ENCODE measurements at regions not wholly inside any gene's neighbourhood (a gene's known extent, or its start where the extent isn't known, plus 50 kb on each side); places are given as distances from the start of the nearest gene placed in this dataset.

DNA sequence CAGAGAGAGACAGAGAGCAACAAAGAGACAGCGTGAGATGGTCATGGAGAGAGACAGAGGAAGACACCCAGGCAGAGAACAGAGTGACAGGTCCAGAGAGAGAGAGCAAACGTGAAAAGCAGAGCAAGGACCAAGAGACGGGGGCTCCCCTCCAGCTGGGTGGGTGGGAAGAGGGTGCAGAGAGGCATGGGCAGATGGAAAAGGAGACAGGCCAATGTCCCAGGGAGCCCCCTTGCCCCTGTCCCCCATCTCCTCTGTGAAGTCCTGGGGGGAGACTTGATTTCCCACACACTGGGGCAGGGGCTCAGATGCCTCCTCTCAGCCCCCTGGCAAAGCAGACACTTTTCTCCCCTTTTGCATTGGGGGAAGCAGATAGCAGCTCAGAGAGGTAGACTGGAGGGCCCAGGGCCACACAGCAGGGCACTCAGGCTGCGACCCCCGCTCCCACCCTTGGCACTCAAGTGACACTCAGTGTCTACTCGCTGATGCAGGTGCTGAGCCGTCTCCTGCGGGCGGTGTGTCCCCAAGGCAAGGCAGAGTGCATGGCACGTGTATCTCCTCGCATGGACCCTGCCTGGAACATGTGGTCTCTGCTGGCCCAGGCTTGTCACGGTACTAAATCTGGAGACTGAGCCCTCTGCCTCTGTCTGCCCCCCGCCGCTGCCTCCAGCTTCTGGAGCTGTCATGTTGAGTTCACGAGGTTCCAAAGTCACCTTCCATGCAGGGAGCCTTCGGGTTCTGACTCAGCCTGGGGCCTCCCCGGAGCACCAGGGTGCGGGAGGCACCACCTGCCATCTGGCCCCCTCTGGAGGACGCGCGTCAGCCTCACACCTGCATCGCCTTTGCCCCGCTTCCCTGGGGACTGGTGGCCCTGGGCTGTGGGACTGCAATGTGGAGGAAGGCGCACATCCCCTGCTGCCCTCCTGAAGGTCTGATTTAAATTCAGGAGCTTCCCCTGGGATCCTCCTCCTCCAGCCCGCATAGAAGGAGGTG, 215.9 kb upstream of the GSE1 start (continued):
- TF ChIP-seq ZNF616 (CRISPR knock-in tag; IDR thresholded peaks at IDR 0.05; ENCODE audit: low read depth) = 0 out of 2 replicates have a peak, but pooled peaks have one; percentile 26
- TF ChIP-seq ZNF10 (CRISPR knock-in tag; IDR thresholded peaks at IDR 0.05; ENCODE audit: borderline replicate concordance, low read depth) = no peak
- peak; percentile 53 for TF ChIP-seq ZNF883 (CRISPR knock-in tag; IDR thresholded peaks at IDR 0.05; ENCODE audit: not compliant biosample characterization)
- TF ChIP-seq ZNF558 (CRISPR knock-in tag; IDR thresholded peaks at IDR 0.05; ENCODE audit: borderline replicate concordance) = no peak
- TF ChIP-seq, protein P1, sequence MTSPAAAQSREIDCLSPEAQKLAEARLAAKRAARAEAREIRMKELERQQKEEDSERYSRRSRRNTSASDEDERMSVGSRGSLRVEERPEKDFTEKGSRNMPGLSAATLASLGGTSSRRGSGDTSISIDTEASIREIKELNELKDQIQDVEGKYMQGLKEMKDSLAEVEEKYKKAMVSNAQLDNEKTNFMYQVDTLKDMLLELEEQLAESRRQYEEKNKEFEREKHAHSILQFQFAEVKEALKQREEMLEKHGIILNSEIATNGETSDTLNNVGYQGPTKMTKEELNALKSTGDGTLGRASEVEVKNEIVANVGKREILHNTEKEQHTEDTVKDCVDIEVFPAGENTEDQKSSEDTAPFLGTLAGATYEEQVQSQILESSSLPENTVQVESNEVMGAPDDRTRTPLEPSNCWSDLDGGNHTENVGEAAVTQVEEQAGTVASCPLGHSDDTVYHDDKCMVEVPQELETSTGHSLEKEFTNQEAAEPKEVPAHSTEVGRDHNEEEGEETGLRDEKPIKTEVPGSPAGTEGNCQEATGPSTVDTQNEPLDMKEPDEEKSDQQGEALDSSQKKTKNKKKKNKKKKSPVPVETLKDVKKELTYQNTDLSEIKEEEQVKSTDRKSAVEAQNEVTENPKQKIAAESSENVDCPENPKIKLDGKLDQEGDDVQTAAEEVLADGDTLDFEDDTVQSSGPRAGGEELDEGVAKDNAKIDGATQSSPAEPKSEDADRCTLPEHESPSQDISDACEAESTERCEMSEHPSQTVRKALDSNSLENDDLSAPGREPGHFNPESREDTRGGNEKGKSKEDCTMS (CRISPR knock-in tag; conservative IDR thresholded peaks at IDR 0.05) = no peak
- no peak for TF ChIP-seq CHD4 (IDR thresholded peaks at IDR 0.05; ENCODE audit: borderline replicate concordance, low read length)
- no peak for TF ChIP-seq ATRX (CRISPR knock-in tag; IDR thresholded peaks at IDR 0.05; ENCODE audit: borderline replicate concordance)
- TF ChIP-seq, protein P2, sequence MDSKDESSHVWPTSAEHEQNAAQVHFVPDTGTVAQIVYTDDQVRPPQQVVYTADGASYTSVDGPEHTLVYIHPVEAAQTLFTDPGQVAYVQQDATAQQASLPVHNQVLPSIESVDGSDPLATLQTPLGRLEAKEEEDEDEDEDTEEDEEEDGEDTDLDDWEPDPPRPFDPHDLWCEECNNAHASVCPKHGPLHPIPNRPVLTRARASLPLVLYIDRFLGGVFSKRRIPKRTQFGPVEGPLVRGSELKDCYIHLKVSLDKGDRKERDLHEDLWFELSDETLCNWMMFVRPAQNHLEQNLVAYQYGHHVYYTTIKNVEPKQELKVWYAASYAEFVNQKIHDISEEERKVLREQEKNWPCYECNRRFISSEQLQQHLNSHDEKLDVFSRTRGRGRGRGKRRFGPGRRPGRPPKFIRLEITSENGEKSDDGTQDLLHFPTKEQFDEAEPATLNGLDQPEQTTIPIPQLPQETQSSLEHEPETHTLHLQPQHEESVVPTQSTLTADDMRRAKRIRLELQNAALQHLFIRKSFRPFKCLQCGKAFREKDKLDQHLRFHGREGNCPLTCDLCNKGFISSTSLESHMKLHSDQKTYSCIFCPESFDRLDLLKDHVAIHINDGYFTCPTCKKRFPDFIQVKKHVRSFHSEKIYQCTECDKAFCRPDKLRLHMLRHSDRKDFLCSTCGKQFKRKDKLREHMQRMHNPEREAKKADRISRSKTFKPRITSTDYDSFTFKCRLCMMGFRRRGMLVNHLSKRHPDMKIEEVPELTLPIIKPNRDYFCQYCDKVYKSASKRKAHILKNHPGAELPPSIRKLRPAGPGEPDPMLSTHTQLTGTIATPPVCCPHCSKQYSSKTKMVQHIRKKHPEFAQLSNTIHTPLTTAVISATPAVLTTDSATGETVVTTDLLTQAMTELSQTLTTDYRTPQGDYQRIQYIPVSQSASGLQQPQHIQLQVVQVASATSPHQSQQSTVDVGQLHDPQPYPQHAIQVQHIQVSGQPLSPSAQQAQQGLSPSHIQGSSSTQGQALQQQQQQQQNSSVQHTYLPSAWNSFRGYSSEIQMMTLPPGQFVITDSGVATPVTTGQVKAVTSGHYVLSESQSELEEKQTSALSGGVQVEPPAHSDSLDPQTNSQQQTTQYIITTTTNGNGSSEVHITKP (CRISPR knock-in tag; IDR thresholded peaks at IDR 0.05; ENCODE audit: low read depth) = no peak
- TF ChIP-seq GATAD2A (CRISPR knock-in tag; IDR thresholded peaks at IDR 0.05) = no peak
- no peak for TF ChIP-seq ZNF543 (CRISPR knock-in tag; IDR thresholded peaks at IDR 0.05)
- TF ChIP-seq, protein P3, sequence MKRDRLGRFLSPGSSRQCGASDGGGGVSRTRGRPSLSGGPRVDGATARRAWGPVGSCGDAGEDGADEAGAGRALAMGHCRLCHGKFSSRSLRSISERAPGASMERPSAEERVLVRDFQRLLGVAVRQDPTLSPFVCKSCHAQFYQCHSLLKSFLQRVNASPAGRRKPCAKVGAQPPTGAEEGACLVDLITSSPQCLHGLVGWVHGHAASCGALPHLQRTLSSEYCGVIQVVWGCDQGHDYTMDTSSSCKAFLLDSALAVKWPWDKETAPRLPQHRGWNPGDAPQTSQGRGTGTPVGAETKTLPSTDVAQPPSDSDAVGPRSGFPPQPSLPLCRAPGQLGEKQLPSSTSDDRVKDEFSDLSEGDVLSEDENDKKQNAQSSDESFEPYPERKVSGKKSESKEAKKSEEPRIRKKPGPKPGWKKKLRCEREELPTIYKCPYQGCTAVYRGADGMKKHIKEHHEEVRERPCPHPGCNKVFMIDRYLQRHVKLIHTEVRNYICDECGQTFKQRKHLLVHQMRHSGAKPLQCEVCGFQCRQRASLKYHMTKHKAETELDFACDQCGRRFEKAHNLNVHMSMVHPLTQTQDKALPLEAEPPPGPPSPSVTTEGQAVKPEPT (CRISPR knock-in tag; IDR thresholded peaks at IDR 0.05; ENCODE audit: low read depth) = no peak
- no peak for TF ChIP-seq ZFP36L2 (CRISPR knock-in tag; IDR thresholded peaks at IDR 0.05)
- no peak for TF ChIP-seq NFIB (CRISPR knock-in tag; IDR thresholded peaks at IDR 0.05; ENCODE audit: borderline replicate concordance)
- no peak for TF ChIP-seq FLYWCH1 (CRISPR knock-in tag; IDR thresholded peaks at IDR 0.05)
- TF ChIP-seq, protein P4, sequence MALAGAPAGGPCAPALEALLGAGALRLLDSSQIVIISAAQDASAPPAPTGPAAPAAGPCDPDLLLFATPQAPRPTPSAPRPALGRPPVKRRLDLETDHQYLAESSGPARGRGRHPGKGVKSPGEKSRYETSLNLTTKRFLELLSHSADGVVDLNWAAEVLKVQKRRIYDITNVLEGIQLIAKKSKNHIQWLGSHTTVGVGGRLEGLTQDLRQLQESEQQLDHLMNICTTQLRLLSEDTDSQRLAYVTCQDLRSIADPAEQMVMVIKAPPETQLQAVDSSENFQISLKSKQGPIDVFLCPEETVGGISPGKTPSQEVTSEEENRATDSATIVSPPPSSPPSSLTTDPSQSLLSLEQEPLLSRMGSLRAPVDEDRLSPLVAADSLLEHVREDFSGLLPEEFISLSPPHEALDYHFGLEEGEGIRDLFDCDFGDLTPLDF (CRISPR knock-in tag; IDR thresholded peaks at IDR 0.05) = no peak
- no peak for TF ChIP-seq SATB2 (CRISPR knock-in tag; IDR thresholded peaks at IDR 0.05)
- TF ChIP-seq CEBPB (IDR thresholded peaks at IDR 0.05; ENCODE audit: borderline replicate concordance, low read depth, low read length) = no peak
- TF ChIP-seq, protein P5, sequence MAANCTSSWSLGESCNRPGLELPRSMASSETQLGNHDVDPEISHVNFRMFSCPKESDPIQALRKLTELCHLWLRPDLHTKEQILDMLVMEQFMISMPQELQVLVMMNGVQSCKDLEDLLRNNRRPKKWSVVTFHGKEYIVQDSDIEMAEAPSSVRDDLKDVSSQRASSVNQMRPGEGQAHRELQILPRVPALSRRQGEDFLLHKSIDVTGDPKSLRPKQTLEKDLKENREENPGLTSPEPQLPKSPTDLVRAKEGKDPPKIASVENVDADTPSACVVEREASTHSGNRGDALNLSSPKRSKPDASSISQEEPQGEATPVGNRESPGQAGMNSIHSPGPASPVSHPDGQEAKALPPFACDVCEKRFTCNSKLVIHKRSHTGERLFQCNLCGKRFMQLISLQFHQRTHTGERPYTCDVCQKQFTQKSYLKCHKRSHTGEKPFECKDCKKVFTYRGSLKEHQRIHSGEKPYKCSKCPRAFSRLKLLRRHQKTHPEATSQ (CRISPR knock-in tag; IDR thresholded peaks at IDR 0.05; ENCODE audit: borderline replicate concordance) = no peak
